Activated naive CD8-positive, alpha-beta T cell treated with anti-CD3 and anti-CD28 coated beads for 36 hours (primary cell): ENCODE measurements at regions not wholly inside any gene's neighbourhood (a gene's known extent, or its start where the extent isn't known, plus 50 kb on each side); places are given as distances from the start of the nearest gene placed in this dataset.

Experiments
- DNase-seq: peaks from one replicate; pipeline ENCODE4 v3.0.0; 2021
- H3K27ac Mint-ChIP-seq: one replicate; pipeline ENCODE4 v1.8.0; 2022; ENCODE audit warnings: mild to moderate bottlenecking, moderate library complexity, mixed read lengths
- H3K27me3 Mint-ChIP-seq: one replicate; pipeline ENCODE4 v1.8.0; 2022; ENCODE audit warnings: mild to moderate bottlenecking, mixed read lengths
- H3K36me3 Mint-ChIP-seq: one replicate; pipeline ENCODE4 v1.8.0; 2021; ENCODE audit warnings: mild to moderate bottlenecking, mixed read lengths
- H3K4me1 Mint-ChIP-seq: one replicate; pipeline ENCODE4 v1.8.0; 2021; ENCODE audit warnings: mixed read lengths
- H3K4me3 Mint-ChIP-seq: one replicate; pipeline ENCODE4 v1.8.0; 2022; ENCODE audit warnings: mild to moderate bottlenecking, moderate library complexity, mixed read lengths
- H3K9me3 Mint-ChIP-seq: one replicate; pipeline ENCODE4 v1.8.0; 2022; ENCODE audit warnings: mixed read lengths

DNA sequence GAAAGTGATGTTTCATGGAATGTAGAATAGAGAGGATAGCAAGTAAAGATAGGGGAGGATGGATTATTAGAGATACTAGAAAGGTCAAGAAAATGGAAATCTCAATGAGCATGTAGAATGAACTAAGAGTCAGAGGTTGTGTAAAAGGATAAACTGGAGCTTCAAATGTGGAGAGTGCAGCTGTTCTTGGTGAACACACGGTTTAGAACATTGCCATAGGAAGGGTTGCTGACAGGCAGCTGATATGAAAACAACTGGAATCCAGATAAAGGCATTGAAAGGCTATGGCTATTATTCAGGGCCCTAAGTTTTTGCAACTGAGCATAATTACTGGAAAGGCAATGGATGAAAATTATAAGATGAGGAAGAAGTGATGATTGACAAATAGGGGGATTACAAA, 239.6 kb upstream of the VEGFC start:
- Mint-ChIP-seq H3K36me3 (no peaks in the 10 kb centered on the region), H3K27ac (no peak overlapping the region), H3K4me3 (no peak overlapping the region), H3K4me1 (no peaks in the 10 kb centered on the region), H3K27me3 (no peaks in the 10 kb centered on the region), H3K9me3 (no peaks in the 10 kb centered on the region)
- no peak for DNase-seq

DNA sequence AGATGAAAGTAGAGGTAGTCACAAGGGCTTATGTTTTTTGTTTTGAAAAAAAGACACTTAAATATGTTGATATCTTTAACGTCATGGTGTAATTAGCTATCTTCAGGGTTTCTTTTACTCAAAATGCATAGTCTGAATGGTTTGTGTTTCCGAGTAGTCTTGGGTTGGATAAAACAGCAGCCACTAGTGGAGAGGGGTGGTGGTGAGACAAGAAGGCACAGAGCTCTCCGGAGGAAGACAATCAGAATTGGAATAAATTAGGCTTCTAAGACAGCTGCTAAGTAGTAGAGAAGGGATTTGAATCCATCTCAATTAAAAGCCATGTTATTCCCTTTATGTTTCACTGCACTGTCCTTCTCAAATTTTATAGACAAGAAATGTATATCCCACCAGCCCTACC, 240.4 kb upstream of the VEGFC start:
- H3K27ac Mint-ChIP-seq: no peak overlapping the region
- no peaks in the 10 kb centered on the region for H3K4me1 Mint-ChIP-seq
- no peaks in the 10 kb centered on the region for H3K9me3 Mint-ChIP-seq

DNA sequence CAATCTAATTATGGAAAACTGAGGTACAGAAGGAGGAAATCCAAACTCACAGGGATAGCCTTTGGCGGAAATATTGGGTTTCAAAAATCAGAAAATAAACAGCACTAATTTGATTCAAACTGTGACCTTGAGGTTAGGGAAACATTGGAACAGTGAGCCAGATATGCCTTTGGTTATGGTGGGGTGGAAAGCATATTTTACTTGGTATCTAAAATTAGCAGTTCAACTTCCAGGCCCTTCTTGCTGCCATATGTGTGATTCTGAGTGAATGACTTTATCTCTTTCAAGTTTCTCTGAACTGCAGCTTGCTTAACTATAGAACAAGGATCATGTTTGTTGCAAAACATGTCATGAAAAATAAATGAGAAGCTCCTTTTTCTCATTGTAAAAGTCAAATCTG, 240.9 kb upstream of the VEGFC start:
- Mint-ChIP-seq H3K27ac (no peak overlapping the region), H3K9me3 (no peaks in the 10 kb centered on the region), H3K36me3 (no peaks in the 10 kb centered on the region)

More for the DNA sequence above, 240.4 kb upstream of the VEGFC start:
- DNase-seq: no peak
- no peak overlapping the region for H3K4me3 Mint-ChIP-seq
- no peaks in the 10 kb centered on the region for H3K27me3 Mint-ChIP-seq
- no peaks in the 10 kb centered on the region for H3K36me3 Mint-ChIP-seq

DNA sequence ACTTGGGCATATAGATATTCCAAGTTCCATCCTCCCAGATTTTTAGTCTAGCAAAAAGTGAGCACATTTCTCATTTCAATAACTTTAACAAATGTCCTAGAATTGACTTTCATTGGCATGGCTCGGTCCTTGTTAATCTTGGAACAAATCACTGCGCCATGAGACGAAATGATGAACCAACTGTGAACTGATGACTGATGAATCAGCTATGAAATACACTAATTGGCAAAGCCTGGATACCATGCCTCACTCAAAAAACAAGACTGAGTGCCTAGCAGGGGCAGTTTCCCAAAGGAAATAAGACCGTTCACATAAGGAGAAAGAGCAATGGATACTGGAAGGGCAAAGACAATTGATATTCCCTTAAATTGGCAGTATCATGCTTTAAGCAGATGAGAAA, 248.6 kb upstream of the VEGFC start:
- no peaks in the 10 kb centered on the region for H3K36me3 Mint-ChIP-seq
- H3K27me3 Mint-ChIP-seq: no peaks in the 10 kb centered on the region
- no peak overlapping the region for H3K27ac Mint-ChIP-seq
- H3K4me1 Mint-ChIP-seq: no peaks in the 10 kb centered on the region
- H3K9me3 Mint-ChIP-seq: no peaks in the 10 kb centered on the region
- DNase-seq: no peak
- no peak overlapping the region for H3K4me3 Mint-ChIP-seq

More for the DNA sequence above, 240.9 kb upstream of the VEGFC start:
- no peaks in the 10 kb centered on the region for H3K4me1 Mint-ChIP-seq
- no peaks in the 10 kb centered on the region for H3K27me3 Mint-ChIP-seq
- DNase-seq: no peak
- H3K4me3 Mint-ChIP-seq: no peak overlapping the region

- H3K27ac Mint-ChIP-seq: no peak overlapping the region
Observed at GRCh38 chr4:177047070-177047850, 254.5 kb upstream of the VEGFC start.

GRCh38 chr4:177047851-177048174, 255.1 kb upstream of the VEGFC start:
- Mint-ChIP-seq H3K9me3 (no peaks in the 10 kb centered on the region), H3K27ac (no peak overlapping the region), H3K27me3 (peaks cover 4% of the 10 kb centered on the region), H3K4me3 (no peak overlapping the region), H3K4me1 (no peaks in the 10 kb centered on the region), H3K36me3 (no peaks in the 10 kb centered on the region)
- DNase-seq: no peak

More at GRCh38 chr4:177047070-177047850, 254.5 kb upstream of the VEGFC start:
- Mint-ChIP-seq H3K4me3 (no peak overlapping the region), H3K27me3 (peaks cover 4% of the 10 kb centered on the region), H3K36me3 (no peaks in the 10 kb centered on the region), H3K4me1 (no peaks in the 10 kb centered on the region), H3K9me3 (no peaks in the 10 kb centered on the region)
- DNase-seq: peak; percentile 47

DNA sequence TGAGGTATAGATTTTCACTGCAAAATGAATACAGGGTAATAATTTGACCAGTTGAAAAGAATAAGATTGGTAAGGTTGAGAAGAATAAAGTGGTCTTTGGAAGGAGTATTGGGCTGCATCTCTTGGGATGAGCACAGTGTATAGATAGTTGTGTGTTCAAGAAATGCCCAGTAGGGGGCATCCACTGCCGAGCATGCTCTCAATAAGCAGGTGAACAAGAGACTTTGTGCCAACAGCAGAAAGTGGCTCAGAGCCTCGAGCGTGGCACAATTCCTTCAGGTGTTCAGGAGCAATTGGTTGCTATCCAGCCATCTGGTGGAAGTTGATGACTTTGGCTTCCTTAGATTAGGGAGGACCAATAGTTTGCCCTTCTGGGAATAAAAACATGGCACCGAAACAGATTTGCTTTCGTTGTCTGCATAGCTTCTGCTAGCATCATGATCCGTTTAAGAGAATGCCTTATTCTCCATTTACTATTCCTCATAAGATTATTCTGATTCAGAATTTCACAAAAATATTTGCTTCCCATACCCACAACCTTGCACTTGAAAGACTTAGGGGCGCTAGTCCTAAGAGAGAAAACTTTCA, 258.1 kb upstream of the NEIL3 start:
- Mint-ChIP-seq H3K4me1 (no peaks in the 10 kb centered on the region), H3K4me3 (no peak overlapping the region), H3K36me3 (no peaks in the 10 kb centered on the region), H3K27me3 (peaks cover 4% of the 10 kb centered on the region), H3K9me3 (no peaks in the 10 kb centered on the region), H3K27ac (no peak overlapping the region)
- DNase-seq: no peak

- Mint-ChIP-seq H3K36me3 (no peaks in the 10 kb centered on the region), H3K9me3 (no peaks in the 10 kb centered on the region), H3K27ac (no peak overlapping the region), H3K4me3 (no peak overlapping the region), H3K27me3 (peaks cover 4% of the 10 kb centered on the region), H3K4me1 (no peaks in the 10 kb centered on the region)
- no peak for DNase-seq
Observed at GRCh38 chr4:177052211-177052934, 257.3 kb upstream of the NEIL3 start.

DNA sequence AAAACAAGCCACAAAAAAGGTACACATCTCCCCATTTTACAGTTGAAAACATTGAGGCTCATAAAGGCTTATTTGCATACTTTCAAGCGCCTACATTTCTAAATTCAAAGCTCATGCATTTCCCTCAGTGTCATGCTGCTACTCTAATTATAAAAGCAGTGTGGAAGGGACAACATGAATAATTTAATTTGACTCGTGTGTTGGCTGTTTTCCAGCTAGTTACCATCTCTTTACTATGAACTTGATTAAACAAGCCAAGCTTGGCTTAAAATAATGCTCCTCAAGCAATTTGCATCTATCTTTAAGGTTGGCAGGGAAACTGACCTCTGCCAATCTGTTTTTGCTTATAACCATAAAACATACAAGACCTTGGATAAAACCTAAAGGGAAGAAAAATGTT, 252.5 kb upstream of the NEIL3 start:
- Mint-ChIP-seq H3K4me3 (no peak overlapping the region), H3K4me1 (no peaks in the 10 kb centered on the region), H3K27me3 (no peaks in the 10 kb centered on the region), H3K36me3 (no peaks in the 10 kb centered on the region), H3K9me3 (no peaks in the 10 kb centered on the region), H3K27ac (no peak overlapping the region)
- DNase-seq: no peak

GRCh38 chr4:177064116-177064515, 245.6 kb upstream of the NEIL3 start:
- Mint-ChIP-seq H3K27ac (no peak overlapping the region), H3K9me3 (no peaks in the 10 kb centered on the region), H3K27me3 (no peaks in the 10 kb centered on the region), H3K4me1 (no peaks in the 10 kb centered on the region), H3K4me3 (no peak overlapping the region), H3K36me3 (no peaks in the 10 kb centered on the region)
- DNase-seq: no peak

DNA sequence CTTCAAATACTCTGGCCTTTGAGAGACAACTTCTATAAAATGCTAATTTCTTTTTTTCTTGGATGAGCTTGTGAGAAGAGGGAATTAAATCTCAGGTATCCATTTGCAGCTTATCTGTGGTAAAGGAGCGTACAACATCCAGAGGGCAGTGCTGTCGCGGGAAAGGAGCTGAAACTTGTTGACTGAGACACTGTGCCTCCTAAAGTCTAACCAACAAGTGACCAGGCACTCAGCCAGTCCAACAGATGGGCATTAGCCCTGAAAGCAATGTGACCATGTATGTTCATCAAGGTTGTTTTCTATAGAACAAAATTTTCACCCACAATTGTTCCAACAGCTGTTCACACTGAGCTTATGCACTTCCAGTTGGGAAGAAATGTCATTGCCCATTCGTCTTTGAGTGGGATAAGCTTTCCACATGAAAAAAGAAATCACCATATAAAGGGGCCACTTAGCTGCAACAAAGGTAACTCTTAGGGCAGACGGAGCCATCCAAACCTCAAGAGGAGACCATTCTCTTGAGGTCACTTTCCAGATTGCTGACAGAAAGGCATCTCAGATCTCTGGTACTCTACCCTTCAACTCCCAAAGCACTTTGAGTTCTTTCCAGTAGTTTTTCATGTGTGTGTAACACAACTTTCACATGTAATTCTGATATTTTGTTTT, 244.8 kb upstream of the NEIL3 start:
- Mint-ChIP-seq H3K27me3 (no peaks in the 10 kb centered on the region), H3K4me3 (no peak overlapping the region), H3K27ac (no peak overlapping the region), H3K4me1 (no peaks in the 10 kb centered on the region), H3K9me3 (no peaks in the 10 kb centered on the region), H3K36me3 (no peaks in the 10 kb centered on the region)
- DNase-seq: no peak

GRCh38 chr4:177066746-177067145, 242.9 kb upstream of the NEIL3 start:
- no peaks in the 10 kb centered on the region for H3K36me3 Mint-ChIP-seq
- no peaks in the 10 kb centered on the region for H3K4me1 Mint-ChIP-seq
- H3K4me3 Mint-ChIP-seq: no peak overlapping the region
- no peak for DNase-seq
- H3K27me3 Mint-ChIP-seq: no peaks in the 10 kb centered on the region
- H3K27ac Mint-ChIP-seq: no peak overlapping the region
- H3K9me3 Mint-ChIP-seq: no peaks in the 10 kb centered on the region

DNA sequence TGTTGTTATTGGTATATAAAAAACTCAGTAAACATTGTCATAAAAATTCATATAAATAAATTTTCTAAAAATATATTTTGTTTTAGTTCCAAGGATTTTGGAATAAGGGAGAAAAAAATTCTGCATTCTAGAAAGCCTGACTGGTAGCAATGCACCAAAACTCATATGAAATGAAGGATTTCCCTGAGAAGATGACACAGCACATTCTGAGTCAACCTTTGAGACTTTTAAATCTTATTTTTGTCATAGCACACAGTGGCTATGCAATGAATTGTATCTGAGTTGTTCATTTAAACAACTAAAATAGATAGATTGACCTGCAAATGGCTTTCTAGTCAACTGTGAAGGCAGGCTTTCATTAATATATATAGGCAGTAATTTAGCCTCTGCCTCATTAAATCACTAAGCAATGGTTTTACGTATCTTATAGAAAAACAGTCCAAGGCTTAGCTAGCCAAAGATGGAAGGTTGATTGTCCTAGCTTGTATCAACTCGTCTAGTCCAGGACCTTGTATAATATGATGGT, 239.1 kb upstream of the NEIL3 start:
- H3K27ac Mint-ChIP-seq: no peak overlapping the region
- H3K4me3 Mint-ChIP-seq: no peak overlapping the region
- no peaks in the 10 kb centered on the region for H3K4me1 Mint-ChIP-seq
- no peak for DNase-seq
- H3K9me3 Mint-ChIP-seq: no peaks in the 10 kb centered on the region
- no peaks in the 10 kb centered on the region for H3K36me3 Mint-ChIP-seq
- no peaks in the 10 kb centered on the region for H3K27me3 Mint-ChIP-seq

- Mint-ChIP-seq H3K27ac (no peak overlapping the region), H3K4me3 (no peak overlapping the region), H3K9me3 (no peaks in the 10 kb centered on the region), H3K4me1 (no peaks in the 10 kb centered on the region), H3K27me3 (no peaks in the 10 kb centered on the region), H3K36me3 (no peaks in the 10 kb centered on the region)
- no peak for DNase-seq
Observed at GRCh38 chr4:177077095-177077971, 232.3 kb upstream of the NEIL3 start.
